Left colon (tissue), 2 donors: ENCODE measurements at regions not wholly inside any gene's neighbourhood (a gene's known extent, or its start where the extent isn't known, plus 50 kb on each side); places are given as distances from the start of the nearest gene placed in this dataset.

Source experiments
- ATAC-seq: fragments of 200-7000 bp; cut with Tn5 transposase; one replicate; pipeline ENCODE4 v1.9.1; 2020; ENCODE audit warnings: mild to moderate bottlenecking, moderate library complexity
- DNase-seq, 2 donors: peaks; one replicate each; pipeline ENCODE4 v3.0.0-alpha.2; 2020
- intact Hi-C, 2 donors: fragments of 100-400 bp; cut with DNase I in 1 of 2; cut with micrococcal nuclease in 1 of 2; formaldehyde crosslinking; loops; one replicate each; pipeline versions ENCODE4 v1.11.2 to v1.14.0; 2022; cut with DNase I, micrococcal nuclease
- donor health status: DM: no; HTN: no; CAD: no.
- donor health status: DM: yes; HTN: yes; CAD: no.

DNA sequence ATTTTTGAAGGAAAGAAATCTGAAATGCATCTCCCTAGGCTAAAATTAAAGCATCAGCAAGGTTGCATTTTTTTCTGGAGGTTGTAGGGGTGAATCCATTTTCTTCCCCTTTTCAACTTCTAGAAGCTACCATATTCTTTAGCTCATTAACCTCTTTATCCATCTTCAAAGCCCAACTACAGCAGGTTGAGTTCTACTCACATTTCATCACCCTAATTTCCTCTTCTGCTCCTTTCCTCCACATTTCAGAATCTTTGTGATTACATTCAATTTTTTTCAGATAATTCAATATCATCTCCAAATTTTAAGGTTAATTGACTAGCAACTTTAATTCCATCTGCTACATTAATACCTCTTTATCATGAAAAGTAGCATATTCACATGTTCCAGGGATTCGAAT lies 2655.7 kb upstream of the PCDH20 start:
- ATAC-seq, result no peak
- intact Hi-C loops, result no loop called here
- no peak for DNase-seq

DNA sequence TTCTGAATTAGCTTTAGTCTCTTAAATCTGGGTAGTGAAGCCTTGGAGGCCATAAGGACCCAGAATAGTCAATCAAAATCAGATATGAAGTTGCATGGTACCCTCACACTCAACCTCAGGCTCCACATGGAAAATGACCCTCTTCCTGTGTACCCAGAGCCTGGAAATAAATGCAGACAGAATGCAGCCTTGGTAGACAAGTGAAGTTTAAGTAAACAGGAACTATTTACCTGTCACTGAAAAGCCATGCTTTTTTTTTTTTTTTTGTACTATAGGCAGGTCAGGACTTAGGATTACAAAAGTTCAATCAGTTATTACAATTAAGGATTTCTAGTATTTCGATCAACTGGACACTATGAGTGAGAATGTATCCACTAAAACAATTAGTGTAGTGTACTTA lies 2654.2 kb upstream of the PCDH20 start:
- intact Hi-C loops, result no loop called here
- no peak for ATAC-seq
- DNase-seq, result no peak

DNA sequence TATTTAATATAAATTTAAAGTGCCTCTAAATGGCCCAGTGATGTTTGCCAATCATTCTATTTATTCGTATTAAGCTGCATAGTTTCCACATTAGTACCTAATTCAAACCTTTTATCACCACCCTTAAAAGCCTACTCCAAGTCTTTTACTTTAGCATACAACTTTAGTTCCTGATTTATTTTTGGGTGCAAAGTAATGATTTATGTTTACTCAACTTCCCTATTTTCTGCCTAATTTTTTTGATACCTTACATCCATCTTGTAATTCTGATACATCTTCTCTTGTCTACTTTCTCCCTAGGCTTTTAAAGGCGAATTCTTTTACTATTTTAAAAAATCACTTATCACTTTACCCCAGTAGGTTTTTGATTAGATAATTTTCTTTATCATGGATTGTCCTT lies 2651.1 kb upstream of the PCDH20 start:
- ATAC-seq (no peak), DNase-seq (no peak)
- intact Hi-C loops, result no loop called here

DNA sequence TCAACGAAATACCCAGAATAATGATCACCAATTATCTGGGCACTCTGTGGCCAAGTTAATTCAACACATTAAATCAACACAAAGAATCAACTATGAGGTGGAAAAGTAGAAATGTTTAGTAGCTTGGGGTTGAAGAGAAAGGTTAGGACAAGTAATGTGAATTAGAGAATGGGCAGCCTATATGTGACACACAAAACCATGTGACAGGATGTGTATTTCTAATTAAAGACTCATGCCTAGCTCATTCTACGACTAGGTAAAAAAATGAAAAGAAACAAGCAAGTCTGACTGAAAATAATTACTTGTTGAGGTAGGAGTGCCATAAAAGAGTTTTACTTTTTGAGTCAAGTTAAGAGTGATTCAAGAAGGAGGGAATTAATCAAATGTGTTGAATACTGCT lies 2646.0 kb upstream of the PCDH20 start:
- ATAC-seq, result no peak
- intact Hi-C loops, result no loop called here

DNA sequence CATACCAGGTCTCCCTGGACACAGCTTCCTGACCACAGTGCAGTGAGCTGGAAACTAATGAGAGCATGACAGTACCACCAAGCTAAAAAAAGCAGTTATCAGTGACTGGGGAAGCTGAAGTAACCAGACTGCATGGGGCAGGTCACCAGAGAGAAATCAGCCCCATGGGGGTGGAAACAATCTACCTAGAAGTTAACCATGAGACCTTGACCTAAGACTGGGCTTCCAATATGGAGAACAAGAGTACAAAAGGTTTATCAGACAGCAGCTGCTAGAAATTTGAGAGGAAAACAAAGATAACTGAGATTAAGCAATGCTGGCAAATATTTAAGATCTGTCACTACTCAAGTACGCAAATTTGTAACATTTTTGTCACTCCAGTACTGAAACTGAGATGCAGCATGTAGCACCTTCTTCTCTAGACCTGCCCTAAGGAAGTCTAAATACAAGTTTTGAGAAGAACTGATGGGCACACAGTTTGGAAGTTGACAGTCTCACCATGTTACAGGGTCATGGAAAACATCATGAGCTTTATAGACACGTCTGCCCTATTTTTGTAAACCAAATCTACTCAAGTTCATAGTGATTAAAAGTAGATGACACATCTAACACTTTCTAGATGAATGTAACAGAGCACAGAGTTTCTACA lies 2641.8 kb upstream of the PCDH20 start:
- intact Hi-C loops, result no loop called here
- no peak for ATAC-seq
- DNase-seq, result no peak

More for the DNA sequence above, 2646.0 kb upstream of the PCDH20 start:
- DNase-seq, result no peak

DNA sequence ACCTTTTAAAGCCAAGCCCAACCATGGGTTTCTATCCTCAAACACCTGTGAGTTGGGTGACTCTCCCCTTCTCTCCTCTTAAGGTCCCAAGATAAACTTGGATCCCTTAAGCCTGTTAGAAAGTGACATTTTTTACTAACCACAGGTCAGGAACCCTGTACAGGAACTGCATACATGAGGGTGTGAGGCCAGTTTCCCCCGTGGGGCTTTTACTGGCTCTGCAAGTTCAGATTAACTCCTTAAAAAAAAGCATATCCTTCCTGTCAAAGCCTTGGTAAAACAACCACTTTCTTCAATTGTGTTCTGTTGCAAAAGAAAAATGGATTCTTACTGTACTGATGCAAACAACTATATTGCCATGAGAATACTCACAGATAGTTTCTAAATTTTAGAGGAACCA lies 2638.7 kb upstream of the PCDH20 start:
- no peak for ATAC-seq

DNA sequence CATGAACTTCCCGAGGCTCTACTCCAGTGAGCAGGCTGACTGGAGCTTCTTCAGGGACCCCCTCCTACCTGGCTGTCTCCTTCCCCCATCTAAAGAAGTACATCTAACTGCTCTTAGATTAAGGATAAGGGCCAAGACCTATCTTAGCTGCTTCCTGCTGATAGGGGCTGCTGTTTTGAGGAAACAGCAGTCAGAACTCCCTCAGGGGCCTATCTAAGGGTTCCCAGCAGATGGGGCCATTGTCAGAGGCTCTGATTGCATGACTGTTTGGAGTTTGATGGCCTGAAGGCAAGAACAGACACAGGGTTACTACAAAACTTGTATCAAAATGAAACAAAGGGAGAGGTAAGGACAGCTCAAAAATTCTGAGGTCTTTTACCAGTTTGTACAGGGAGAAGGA lies 2636.9 kb upstream of the PCDH20 start:
- intact Hi-C loops, result no loop called here
- ATAC-seq, result no peak
- DNase-seq, result no peak

More for the DNA sequence above, 2638.7 kb upstream of the PCDH20 start:
- no peak for DNase-seq
- intact Hi-C loops, result no loop called here

DNA sequence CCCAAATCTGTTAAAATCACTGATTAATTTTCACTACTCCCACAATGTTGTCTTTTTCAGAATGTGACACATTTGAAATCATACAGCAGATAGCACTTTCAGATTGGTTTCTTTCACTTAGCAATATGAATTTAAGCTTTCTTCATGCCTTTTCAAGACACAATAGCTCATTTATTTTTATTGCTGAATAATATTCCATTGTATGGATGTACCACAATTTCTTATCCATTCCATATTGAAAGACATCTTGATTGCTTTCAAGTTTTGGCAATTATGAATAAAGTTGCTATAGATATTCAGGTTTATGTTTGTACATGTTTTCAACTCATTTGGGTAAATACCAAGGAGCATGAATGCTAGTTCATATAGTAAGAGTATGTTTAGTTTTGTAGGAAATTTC lies 2635.6 kb upstream of the PCDH20 start:
- DNase-seq (no peak), ATAC-seq (no peak)
- intact Hi-C loops, result no loop called here

DNA sequence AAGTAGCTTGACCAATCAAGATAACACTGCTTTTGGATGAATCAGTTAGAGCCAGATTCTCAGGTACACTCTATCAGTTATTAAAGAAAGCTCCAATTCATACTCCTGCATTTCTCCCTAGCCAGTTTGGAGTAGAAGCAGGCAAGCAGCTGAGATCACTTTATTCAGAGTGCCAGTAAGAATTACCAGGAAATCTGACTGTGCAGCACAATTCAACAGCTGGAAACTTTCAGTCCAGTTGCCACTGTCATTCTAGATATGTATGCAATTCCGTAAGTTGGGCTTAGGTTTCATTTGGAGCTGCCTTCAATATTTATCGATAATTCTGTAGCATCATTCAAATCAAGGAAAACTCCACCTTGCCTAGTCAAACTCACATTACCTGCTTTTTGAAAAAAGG lies 2625.6 kb upstream of the PCDH20 start:
- no peak for ATAC-seq
- intact Hi-C loops, result no loop called here
- DNase-seq, result no peak

DNA sequence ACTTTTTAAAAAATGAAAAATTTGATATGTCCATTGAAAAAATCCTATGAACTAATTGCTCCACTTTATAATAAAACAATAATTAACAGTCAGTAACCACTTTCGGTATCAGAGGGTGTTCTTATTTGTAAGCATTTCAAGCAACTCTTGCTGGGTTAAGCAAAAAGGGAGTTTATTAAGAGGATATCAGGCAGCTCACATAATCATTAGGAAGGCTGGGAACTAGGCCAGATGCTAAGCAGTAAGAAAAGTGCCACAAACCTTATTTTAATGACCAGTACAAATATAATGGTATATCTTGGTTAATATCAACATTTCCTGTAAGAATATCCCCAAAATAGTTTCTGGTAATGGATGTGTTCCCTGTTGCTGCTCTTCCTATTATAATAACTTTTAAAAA lies 2618.3 kb upstream of the PCDH20 start:
- no peak for ATAC-seq
- intact Hi-C loops, result no loop called here
- no peak for DNase-seq

DNA sequence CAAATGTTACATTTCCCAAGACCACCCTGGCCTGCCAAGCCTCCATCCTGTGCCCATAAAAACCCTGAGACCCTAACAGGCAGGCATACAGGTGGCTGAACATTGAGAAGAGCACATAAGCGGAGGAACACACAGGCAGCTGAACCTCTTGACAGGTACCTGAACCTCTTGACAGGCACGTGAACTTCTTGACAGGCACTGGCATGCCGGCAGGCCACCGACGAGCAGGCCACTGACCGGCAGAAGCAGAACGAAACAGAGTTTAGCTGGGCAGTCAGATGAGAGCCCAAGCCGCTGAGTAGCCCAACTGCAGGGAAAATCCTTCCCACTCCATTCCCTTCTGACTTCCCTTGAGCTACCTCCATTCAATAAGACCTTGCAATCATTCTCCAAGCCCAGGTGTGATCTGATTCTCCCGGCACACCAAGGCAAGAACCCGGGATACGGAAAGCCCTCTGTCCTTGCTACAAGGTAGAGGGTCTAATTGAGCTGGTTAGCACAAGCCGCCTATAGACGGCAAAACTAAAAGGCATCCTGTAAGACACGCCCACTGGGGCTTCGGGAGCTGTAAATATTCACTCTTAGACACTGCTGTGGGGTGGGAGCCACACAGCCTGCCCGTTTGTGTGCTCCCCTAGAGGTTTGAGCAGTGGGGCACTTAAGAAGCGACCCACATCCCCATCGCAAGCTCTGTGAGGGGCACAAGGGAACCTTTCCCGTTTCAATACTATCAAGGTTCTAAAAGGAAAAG lies 2613.9 kb upstream of the PCDH20 start:
- intact Hi-C loops, result no loop called here
- DNase-seq (no peak), ATAC-seq (no peak)

DNA sequence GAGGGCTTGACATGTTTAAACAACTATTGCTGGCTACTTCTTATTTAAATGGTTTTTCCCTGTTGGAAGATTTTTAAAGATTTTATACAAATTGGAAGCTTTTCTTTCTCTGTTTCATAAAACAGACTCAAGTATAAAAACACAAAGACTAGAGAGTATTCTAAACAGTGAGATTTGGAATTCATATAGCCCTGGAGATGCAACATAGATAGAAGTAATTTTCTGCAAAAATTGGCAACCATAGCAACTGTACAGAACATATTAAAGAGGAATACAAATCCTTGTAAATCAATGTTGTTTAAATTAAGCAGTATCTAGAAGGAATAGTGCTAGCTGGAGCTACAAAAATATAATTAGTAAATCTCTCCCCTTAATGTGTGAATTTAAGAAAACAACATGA lies 2612.9 kb upstream of the PCDH20 start:
- intact Hi-C loops, result no loop called here
- DNase-seq (no peak), ATAC-seq (no peak)

DNA sequence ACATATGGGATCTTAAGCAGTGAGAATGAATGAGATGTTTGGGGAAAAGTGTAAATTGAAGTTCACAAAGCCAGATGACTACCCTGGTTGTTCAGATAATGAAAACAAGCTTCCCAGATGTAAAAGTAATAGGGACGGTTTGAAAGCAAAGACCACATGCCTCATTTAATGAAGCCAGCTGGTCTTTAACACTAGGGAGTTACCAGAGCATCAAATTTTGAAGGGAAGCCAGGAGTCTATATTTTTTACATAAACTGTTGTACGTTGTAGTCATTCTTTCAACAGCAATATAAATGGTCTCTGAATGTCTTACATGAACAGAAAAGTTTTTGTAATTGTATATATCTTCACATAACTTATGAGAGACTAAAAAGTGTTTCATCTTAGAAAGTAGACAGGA lies 2604.5 kb upstream of the PCDH20 start:
- ATAC-seq, result no peak
- no peak for DNase-seq
- intact Hi-C loops, result no loop called here

DNA sequence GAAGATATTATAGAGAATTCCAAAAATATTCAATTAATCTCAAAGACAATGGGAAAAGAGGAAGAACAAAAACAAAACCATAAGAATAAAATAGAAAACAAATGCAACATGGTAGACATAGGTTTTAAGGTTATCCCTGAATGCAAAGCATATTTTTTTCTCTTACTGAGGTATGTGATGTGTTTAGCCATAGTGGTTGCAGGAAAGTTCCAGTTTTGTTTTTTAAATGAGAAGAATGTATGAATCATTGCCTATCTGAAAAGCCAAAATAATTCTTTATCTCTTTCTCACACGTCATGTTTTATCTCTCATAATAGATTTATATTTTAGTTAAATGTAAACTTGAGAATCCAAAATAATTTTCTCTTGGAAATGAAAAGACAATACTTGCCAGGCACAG lies 2591.7 kb upstream of the PCDH20 start:
- no peak for ATAC-seq
- intact Hi-C loops, result no loop called here
- DNase-seq, result no peak

DNA sequence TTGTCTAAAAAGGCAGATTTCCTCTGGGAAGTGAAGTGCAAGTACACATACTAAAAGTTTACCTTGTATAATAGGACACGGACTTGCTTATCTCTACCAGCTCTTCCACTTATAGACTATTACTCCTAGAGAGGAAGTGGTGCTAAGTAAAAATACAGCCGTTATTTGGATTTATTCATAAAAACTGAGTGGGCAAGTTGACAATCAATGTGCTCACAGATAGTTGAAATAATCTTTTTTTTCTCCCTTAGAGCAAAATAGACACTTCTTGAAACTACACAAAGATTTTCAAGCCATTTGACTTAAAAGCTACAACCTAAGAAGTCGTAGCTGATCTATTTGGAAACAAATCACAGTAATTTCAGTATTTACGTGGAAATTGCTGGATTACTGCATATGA lies 2584.7 kb upstream of the PCDH20 start:
- ATAC-seq, result no peak
- DNase-seq, result no peak
- intact Hi-C loops, result no loop called here

DNA sequence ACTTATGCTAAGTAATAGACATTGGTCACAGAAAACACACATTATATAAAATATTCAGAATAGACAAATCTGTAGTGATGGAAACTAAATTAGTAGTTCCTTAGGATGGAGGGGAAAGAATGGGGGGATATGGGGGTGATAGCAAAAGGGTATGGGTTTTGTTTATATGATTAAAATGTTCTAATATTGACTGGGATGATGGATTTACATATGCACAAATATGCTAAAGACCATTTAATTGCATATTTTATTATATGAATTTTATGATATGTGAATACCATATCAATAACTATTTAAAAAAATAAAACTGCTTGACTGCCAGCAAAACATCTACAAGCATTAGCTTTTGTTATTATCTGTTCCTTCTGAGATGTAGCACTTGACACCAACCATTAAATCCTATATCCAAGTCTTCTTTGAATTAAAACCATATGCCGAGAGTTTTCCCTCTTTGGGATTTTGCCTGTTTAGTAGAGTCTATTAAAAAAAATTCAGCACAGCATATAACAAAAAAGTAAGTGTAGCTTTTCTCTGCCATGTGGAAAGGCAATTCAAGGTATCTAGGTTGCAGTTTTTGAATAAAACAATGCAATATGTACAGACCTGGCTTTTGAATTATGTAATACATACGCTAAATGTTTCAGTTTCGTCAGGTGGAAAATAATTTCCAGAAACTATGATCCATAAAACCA lies 2584.1 kb upstream of the PCDH20 start:
- DNase-seq, result no peak
- ATAC-seq, result no peak

DNA sequence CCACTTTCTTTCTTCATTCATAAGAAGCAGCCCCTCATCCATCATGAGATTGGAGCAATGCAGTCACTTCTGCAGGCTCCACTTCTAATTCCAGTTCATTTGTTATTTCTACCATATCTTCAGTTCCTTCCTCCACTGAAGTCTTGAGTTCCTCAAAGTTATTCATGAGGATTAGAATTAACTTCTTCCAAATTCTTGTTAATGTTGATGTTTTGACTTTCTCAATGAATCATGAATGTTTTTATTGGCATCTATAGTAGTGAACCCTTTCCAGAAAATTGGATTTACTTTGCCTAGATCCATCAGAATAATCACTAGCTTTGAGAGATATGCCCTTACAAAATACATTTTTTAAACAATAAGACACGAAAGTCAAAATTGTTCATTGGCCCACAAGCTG lies 2567.7 kb upstream of the PCDH20 start:
- DNase-seq, result no peak
- intact Hi-C loops, result no loop called here
- no peak for ATAC-seq

More for the DNA sequence above, 2584.1 kb upstream of the PCDH20 start:
- intact Hi-C loops, result no loop called here

DNA sequence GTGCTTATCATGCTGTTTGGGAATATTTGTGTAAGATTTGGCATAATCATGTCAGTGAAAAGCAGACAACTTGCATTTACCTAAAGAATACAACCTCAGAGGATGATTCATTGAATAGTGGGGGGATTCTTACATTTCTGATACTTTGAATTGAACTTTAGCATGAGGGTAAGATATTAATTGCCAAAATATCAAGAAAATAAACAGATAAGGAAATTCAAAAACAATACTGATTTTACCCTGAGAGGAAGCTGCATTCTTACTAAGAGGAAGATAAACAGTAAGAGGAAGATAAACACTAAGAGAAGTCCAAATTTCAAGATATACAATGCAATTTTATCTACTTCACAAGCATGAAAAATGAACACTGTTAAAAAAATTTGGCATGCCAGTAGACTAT lies 2564.3 kb upstream of the PCDH20 start:
- intact Hi-C loops, result no loop called here
- DNase-seq (no peak), ATAC-seq (no peak)

DNA sequence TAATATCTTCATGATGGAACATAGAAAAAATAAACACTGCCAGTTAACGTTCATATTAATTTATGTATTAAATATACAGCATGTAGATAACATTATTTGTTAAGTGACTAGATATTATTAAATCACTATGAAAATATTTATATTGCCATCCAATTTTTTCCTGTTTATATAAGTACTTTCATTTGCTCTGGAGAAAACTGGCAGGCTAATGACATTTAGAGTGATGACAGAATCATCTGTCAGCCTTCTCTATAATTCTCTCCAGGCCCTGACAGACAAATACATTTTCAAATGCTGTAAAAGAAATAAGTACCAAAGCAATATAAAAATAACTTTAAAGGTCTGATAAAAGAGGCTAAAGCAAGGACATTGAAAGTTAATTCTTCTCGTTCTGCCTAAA lies 2556.7 kb upstream of the PCDH20 start:
- ATAC-seq (no peak), DNase-seq (no peak)
- intact Hi-C loops, result no loop called here

DNA sequence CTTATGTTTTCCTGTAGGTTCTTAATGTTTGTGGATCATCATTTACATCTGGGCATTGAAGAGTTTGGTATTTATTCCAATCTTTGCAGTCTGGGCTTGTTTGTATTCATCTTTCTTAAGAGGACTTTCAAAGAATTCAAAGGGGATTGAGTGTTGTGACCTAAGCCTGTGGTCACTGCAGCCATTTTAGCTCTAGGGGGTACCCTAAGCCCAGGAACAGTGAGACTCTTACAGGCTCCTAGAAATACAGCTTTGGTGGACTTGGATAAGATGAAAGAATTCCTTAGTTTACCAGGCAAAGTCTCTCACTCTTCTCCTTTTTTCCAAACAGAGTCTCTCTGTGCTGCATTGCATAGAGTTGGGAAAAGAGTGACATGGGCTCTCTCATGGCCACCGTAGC lies 2539.0 kb upstream of the PCDH20 start:
- intact Hi-C loops, result no loop called here
- DNase-seq, result no peak
- no peak for ATAC-seq
